Pancreas (tissue), 10 donors: ENCODE measurements at regions not wholly inside any gene's neighbourhood (a gene's known extent, or its start where the extent isn't known, plus 50 kb on each side); places are given as distances from the start of the nearest gene placed in this dataset.
A peak's percentile ranks its signal among the peaks of the same experiment; 100 is the strongest.

Experiments
- ATAC-seq, 4 donors: fragments of 200-7000 bp; cut with Tn5 transposase; one replicate each; pipeline versions ENCODE4 v1.8.0 to v1.9.1; 2020; ENCODE audit warnings: mild to moderate bottlenecking in 4 of 4, moderate library complexity in 4 of 4
- DNase-seq, 6 donors: peaks; one replicate each; pipeline ENCODE4 v3.0.0-alpha.2; 2020
- FAIRE-seq: peaks from 2 replicates; lab custom pipeline; 2012; peaks lifted over from hg19 to GRCh38; lab: Jason Lieb, UNC
- H3K27ac ChIP-seq, 4 donors: fragments of 200-600 bp; sonication (generic); 1 replicate in 3 of 4; 2 replicates in 1 of 4; pipeline versions ENCODE4 v1.5.0 to v1.8.0; 2020
- H3K27me3 ChIP-seq, 4 donors: fragments of 200-600 bp; one replicate each; pipeline ENCODE4 v1.8.0; 2021
- H3K36me3 ChIP-seq, 3 donors: fragments of 200-600 bp; sonication (generic) in 1 of 3; one replicate each; pipeline versions ENCODE4 v1.5.0 to v1.8.0; 2020 to 2021
- H3K4me1 ChIP-seq, 3 donors: fragments of 200-600 bp; one replicate each; pipeline ENCODE4 v1.8.0; 2021
- H3K4me3 ChIP-seq, 4 donors: fragments of 200-600 bp; sonication (generic) in 2 of 4; one replicate each; pipeline versions ENCODE4 v1.5.0 to v1.8.0; 2020 to 2021
- H3K9me3 ChIP-seq, 4 donors: fragments of 200-600 bp; one replicate each; pipeline ENCODE4 v1.8.0; 2021
- WGBS, 2 donors: extraction: QIAGEN DNeasy Blood & Tissue Kit; methylation state at CpG; one replicate each; pipeline ENCODE4 v1.1.7; 2013; 5-methylcytosine and 5-hydroxymethylcytosine counted together
- intact Hi-C, 3 donors: fragments of 100-400 bp; cut with DNase I; formaldehyde crosslinking; loops; one replicate each; pipeline versions ENCODE4 v1.11.1 to v1.14.2; 2022
- TF ChIP-seq, protein P1 (sequence below), 4 donors: fragments of 200-600 bp; sonication (generic) in 3 of 4; IDR thresholded peaks; one replicate each; pipeline versions ENCODE4 v1.5.0 to v1.8.0; 2021; ENCODE audit warnings: antibody characterized with exemption in 4 of 4
- donor health status: healthy with polysubstance abuse.
- donor health status: DM: no; HTN: no; CAD: no; lungs with moderate emphysema.
- donor health status: DM: no; HTN: no; CAD: no.
- donor health status: control.
- donor health status: control.
- donor health status: Bipolar disorder and iron deficiency.
- donor health status: DM: yes; HTN: yes; CAD: no.
- donor health status: DM: no; HTN: no; CAD: no.
- donor health status: DM: no; HTN: no; CAD: no.
- donor health status: DM: yes; HTN: yes; CAD: no.

GRCh38 chr7:11970132-11970531 lies 138.1 kb upstream of the THSD7A start:
- 30 to 49% methylated on average over 3 of the region's 3 CpGs for WGBS, 2 donors
- Histone ChIP-seq H3K4me3 (no peak overlapping the region), H3K27ac (no peak overlapping the region), H3K27me3 (no peaks in the 10 kb centered on the region), H3K4me1 (no peaks in the 10 kb centered on the region), H3K9me3 (no peaks in the 10 kb centered on the region), H3K36me3 (no peaks in the 10 kb centered on the region)
- ATAC-seq (no peak), DNase-seq (no peak), FAIRE-seq (no peak)
- intact Hi-C loops = no loop called here
- TF ChIP-seq, protein P1, sequence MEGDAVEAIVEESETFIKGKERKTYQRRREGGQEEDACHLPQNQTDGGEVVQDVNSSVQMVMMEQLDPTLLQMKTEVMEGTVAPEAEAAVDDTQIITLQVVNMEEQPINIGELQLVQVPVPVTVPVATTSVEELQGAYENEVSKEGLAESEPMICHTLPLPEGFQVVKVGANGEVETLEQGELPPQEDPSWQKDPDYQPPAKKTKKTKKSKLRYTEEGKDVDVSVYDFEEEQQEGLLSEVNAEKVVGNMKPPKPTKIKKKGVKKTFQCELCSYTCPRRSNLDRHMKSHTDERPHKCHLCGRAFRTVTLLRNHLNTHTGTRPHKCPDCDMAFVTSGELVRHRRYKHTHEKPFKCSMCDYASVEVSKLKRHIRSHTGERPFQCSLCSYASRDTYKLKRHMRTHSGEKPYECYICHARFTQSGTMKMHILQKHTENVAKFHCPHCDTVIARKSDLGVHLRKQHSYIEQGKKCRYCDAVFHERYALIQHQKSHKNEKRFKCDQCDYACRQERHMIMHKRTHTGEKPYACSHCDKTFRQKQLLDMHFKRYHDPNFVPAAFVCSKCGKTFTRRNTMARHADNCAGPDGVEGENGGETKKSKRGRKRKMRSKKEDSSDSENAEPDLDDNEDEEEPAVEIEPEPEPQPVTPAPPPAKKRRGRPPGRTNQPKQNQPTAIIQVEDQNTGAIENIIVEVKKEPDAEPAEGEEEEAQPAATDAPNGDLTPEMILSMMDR (IDR thresholded peaks at IDR 0.05) = no peak

DNA sequence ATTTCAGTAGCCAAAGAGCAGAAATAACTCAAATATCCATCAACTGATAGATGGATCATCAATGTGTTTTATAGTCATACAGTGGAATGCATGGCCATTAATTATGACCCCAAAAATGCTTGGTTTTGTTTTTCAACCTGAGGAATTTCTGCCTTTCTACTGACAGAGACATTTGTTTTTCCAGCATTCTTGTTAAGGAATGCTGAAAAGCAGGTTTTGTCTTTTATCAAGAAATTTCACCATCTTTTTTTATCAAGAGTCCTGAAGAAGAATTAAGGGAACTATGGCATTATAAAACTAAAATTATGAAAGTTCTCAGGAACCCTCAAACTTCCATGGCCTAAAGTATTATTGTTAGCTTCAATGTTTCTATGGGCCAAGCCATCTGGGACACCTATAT lies 153.4 kb upstream of the THSD7A start:
- FAIRE-seq = no peak

DNA sequence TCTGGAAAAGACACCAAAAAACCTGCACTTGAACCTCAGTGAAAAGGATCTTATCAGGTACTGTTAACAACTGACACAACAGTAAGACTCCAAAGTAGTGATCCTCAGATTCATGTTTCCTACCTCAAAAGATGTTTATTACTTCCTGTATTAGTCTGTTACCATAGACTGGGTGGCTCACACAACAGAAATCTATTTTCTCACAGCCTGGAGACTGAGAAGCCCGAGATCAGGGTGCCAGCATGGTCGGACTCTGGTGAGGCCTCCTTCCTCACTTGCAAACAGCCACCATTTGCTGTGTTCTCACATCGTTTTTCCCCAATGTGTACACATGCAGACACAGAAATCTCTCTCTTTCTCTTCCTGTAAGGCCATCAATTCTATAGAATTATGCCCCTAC lies 154.0 kb upstream of the THSD7A start:
- H3K4me1 ChIP-seq = peaks cover 0 to 15% (median 7%) of the 10 kb centered on the region in 3 donors
- TF ChIP-seq, protein P1 (IDR thresholded peaks at IDR 0.05) = no peak
- DNase-seq (no peak), ATAC-seq (no peak), FAIRE-seq (no peak)
- H3K27me3 ChIP-seq = no peaks in the 10 kb centered on the region
- no peaks in the 10 kb centered on the region for H3K36me3 ChIP-seq
- no peak overlapping the region for H3K4me3 ChIP-seq
- intact Hi-C loops = no loop called here
- WGBS, 2 donors = 87 to 88% methylated on average over 3 of the region's 3 CpGs
- H3K9me3 ChIP-seq = no peaks in the 10 kb centered on the region
- H3K27ac ChIP-seq = no peak overlapping the region

More for the DNA sequence above, 153.4 kb upstream of the THSD7A start:
- ATAC-seq (no peak), DNase-seq (no peak)
- H3K9me3 ChIP-seq = no peaks in the 10 kb centered on the region
- TF ChIP-seq, protein P1 (IDR thresholded peaks at IDR 0.05) = no peak
- no peak overlapping the region for H3K4me3 ChIP-seq
- no peaks in the 10 kb centered on the region for H3K36me3 ChIP-seq
- peaks cover 0 to 15% (median 7%) of the 10 kb centered on the region in 3 donors for H3K4me1 ChIP-seq
- intact Hi-C loops = no loop called here
- no peaks in the 10 kb centered on the region for H3K27me3 ChIP-seq
- no peak overlapping the region for H3K27ac ChIP-seq

- intact Hi-C loops = no loop called here
- TF ChIP-seq, protein P1 (IDR thresholded peaks at IDR 0.05) = no peak
- FAIRE-seq (peak; percentile 23), ATAC-seq (peak; percentile 69 to 97 (median 94)), DNase-seq (no peak)
- no peak overlapping the region for H3K4me3 ChIP-seq
- H3K9me3 ChIP-seq = no peaks in the 10 kb centered on the region
- H3K4me1 ChIP-seq = peaks cover 0 to 15% (median 7%) of the 10 kb centered on the region in 3 donors
- no peaks in the 10 kb centered on the region for H3K36me3 ChIP-seq
- no peak overlapping the region for H3K27ac ChIP-seq
- H3K27me3 ChIP-seq = no peaks in the 10 kb centered on the region
- WGBS, 2 donors = 25 to 30% methylated on average over 1 of the region's 1 CpG
These were observed 156.2 kb upstream of the THSD7A start for GRCh38 chr7:11988186-11988585.

GRCh38 chr7:12002428-12002827 lies 170.4 kb upstream of the THSD7A start:
- H3K27me3 ChIP-seq = no peaks in the 10 kb centered on the region
- ATAC-seq (no peak), DNase-seq (no peak), FAIRE-seq (no peak)
- no peak overlapping the region for H3K27ac ChIP-seq
- TF ChIP-seq, protein P1 (IDR thresholded peaks at IDR 0.05) = no peak
- no peak overlapping the region for H3K4me3 ChIP-seq
- no peaks in the 10 kb centered on the region for H3K4me1 ChIP-seq
- no peaks in the 10 kb centered on the region for H3K9me3 ChIP-seq
- no peaks in the 10 kb centered on the region for H3K36me3 ChIP-seq
- 86 to 98% methylated on average over 1 of the region's 1 CpG for WGBS, 2 donors
- intact Hi-C loops = no loop called here
